ENCODE measurements at regions not wholly inside any gene's neighbourhood (a gene's known extent, or its start where the extent isn't known, plus 50 kb on each side); places are given as distances from the start of the nearest gene placed in this dataset.

DNA sequence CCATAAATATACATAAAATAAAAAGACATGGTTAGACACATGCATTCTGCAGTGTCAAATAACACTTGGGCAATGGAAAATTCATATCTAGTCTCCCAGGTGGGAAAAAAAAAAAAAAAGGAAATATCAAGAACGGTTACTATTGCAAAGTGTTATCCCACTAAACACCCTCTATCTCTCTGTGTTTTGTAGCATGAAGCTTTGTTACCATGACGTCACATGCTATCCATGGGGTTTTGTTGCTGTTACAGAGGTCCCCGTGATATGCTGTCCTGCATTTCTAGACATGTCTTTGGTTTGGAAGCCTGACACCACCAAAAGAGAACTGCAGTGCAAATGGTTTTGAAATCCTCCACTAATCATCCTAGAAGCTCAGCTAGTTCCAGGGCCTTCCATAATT is 50.7 kb upstream of the TLR3 start:
- Mint-ChIP-seq H3K27ac (no peak overlapping the region), H3K27me3 (peaks cover 2% of the 10 kb centered on the region), H3K4me1 (no peaks in the 10 kb centered on the region), H3K4me3 (no peak overlapping the region), H3K36me3 (no peaks in the 10 kb centered on the region), H3K9me3 (ENCODE audit: low read depth) (no peaks in the 10 kb centered on the region)
- ATAC-seq = no peak
- no peak for DNase-seq
- CTCF ChIA-PET = no interaction called here

DNA sequence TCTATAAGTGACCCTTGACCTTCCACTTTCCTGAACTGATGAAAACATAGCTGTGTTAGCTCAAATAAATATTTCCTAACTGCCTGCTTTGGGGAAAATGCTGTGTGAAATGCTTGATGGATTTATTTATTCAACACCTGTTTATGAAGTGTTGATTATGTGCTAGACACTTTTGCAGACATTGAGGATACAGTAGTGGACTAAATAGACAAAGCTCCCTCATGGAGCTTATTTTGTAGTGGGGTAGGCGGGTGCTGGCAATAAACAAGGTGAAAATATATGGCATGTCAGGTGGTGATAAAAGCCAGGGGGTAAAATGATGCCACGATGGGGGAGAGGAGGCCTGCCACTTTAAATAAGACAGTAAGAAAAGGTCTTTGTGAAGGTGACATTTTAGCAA is 50.2 kb upstream of the TLR3 start:
- Mint-ChIP-seq H3K4me3 (no peak overlapping the region), H3K4me1 (no peaks in the 10 kb centered on the region), H3K36me3 (no peaks in the 10 kb centered on the region), H3K27ac (no peak overlapping the region), H3K9me3 (ENCODE audit: low read depth) (no peaks in the 10 kb centered on the region), H3K27me3 (peaks cover 2% of the 10 kb centered on the region)
- ATAC-seq (no peak), DNase-seq (no peak)
- CTCF ChIA-PET = no interaction called here
